ENCODE measurements at regions not wholly inside any gene's neighbourhood (a gene's known extent, or its start where the extent isn't known, plus 50 kb on each side); places are given as distances from the start of the nearest gene placed in this dataset.

DNA sequence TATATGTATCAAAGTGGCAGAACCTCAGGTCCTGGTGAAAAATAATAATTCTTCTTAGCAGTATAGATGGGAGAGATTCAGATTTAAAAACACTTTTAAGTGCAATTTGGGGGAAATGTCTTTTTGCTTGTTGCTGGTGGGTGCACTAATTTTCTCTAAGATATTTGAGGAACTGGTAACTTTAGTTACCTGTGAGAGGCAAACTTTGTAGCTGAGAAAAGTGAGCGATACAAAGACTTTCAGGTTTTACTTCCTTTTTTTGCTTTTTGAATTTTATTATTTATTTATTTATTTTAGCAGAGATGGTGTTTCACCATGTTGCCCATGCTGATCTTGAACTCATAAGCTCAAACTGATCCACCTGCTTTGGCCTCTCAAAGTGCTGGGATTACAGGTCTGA is 303.1 kb upstream of the PTGER4 start:
- Histone ChIP-seq H3K27ac (no peak overlapping the region), H3K4me1 (peaks cover 2% of the 10 kb centered on the region; the same call in 2 of the 3 replicates), H3K4me3 (no peak overlapping the region), H3K9me3 (no peaks in the 10 kb centered on the region), H3K4me2 (no peak overlapping the region)
- ChIA-PET CTCF (no interaction called here), POLR2A (interaction anchor here (0.6 kb wide), 1 partner anchor 51 kb away, joined by 3 read pairs; no protein-coding TSS in a partner anchor)
- FAIRE-seq (no peak), DNase-seq (ENCODE audit: low read depth in 1 of 2, low spot score in 1 of 2) (no peak), ATAC-seq (no peak)
- TF ChIP-seq, protein P1, sequence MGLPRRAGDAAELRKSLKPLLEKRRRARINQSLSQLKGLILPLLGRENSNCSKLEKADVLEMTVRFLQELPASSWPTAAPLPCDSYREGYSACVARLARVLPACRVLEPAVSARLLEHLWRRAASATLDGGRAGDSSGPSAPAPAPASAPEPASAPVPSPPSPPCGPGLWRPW (IDR thresholded peaks at IDR 0.05) = no peak
- TF ChIP-seq MAZ (IDR thresholded peaks at IDR 0.05; ENCODE audit: borderline replicate concordance, low read depth, low read length) = no peak
- TF ChIP-seq FOXS1 (CRISPR knock-in tag; IDR thresholded peaks at IDR 0.05) = no peak
- no peak for TF ChIP-seq KDM1A (IDR thresholded peaks at IDR 0.05; ENCODE audit: low read depth)
- TF ChIP-seq ZSCAN20 (CRISPR knock-in tag; IDR thresholded peaks at IDR 0.05) = no peak
- TF ChIP-seq CBX8 (IDR thresholded peaks at IDR 0.05) = no peak
- TF ChIP-seq ESRRA (IDR thresholded peaks at IDR 0.05; ENCODE audit: borderline replicate concordance, low read length) = no peak
- TF ChIP-seq MYC (IDR thresholded peaks at IDR 0.05; ENCODE audit: borderline replicate concordance, low read length) = no peak
- TF ChIP-seq ZNF302 (CRISPR knock-in tag; IDR thresholded peaks at IDR 0.05) = no peak
- TF ChIP-seq RAD21 (conservative IDR thresholded peaks at IDR 0.05 in 1 of 2, IDR thresholded peaks at IDR 0.05 in 1 of 2) = no peak
- TF ChIP-seq, protein P2, sequence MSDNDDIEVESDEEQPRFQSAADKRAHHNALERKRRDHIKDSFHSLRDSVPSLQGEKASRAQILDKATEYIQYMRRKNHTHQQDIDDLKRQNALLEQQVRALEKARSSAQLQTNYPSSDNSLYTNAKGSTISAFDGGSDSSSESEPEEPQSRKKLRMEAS (IDR thresholded peaks at IDR 0.05) = no peak
- TF ChIP-seq CHD2 (IDR thresholded peaks at IDR 0.05; ENCODE audit: low read length, partially characterized antibody) = no peak
- no peak for TF ChIP-seq TP53 (CRISPR knock-in tag; IDR thresholded peaks at IDR 0.05)
- no peak for TF ChIP-seq BHLHE40 (IDR thresholded peaks at IDR 0.05; ENCODE audit: low read depth, low read length)
- no peak for TF ChIP-seq CHD4 (IDR thresholded peaks at IDR 0.05; ENCODE audit: borderline replicate concordance)
- no peak for TF ChIP-seq RNF2 (IDR thresholded peaks at IDR 0.05; ENCODE audit: borderline replicate concordance, low read depth)
- TF ChIP-seq ZC3H11A (IDR thresholded peaks at IDR 0.05) = no peak
- TF ChIP-seq FOSL2 (IDR thresholded peaks at IDR 0.05) = no peak
- TF ChIP-seq FOSL2 (CRISPR knock-in tag; IDR thresholded peaks at IDR 0.05) = no peak
- TF ChIP-seq, protein P3, sequence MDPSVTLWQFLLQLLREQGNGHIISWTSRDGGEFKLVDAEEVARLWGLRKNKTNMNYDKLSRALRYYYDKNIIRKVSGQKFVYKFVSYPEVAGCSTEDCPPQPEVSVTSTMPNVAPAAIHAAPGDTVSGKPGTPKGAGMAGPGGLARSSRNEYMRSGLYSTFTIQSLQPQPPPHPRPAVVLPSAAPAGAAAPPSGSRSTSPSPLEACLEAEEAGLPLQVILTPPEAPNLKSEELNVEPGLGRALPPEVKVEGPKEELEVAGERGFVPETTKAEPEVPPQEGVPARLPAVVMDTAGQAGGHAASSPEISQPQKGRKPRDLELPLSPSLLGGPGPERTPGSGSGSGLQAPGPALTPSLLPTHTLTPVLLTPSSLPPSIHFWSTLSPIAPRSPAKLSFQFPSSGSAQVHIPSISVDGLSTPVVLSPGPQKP (IDR thresholded peaks at IDR 0.05; ENCODE audit: low read depth, low read length) = no peak
- WGBS (ENCODE audit: missing lambda C conversion rate) = 98% methylated on average over 1 of the region's 1 CpG

DNA sequence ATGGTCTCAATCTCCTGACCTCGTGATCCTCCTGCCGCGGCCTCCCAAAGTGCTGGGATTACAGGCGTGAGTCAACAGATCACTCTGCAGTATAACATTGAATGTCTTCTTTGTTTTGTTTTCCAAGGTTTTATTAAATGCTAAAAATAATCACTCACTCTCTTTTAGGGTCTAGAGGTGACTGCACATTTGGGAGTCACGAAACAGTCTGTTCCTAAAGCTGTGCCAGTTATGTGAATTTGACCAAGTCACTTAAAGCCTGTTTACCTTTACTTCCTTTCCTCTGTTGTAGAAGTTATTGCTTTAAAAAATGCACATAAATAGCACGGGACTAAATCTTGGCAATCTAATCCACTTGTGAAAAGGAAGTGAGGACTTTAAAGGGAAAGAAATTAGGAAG is 304.9 kb upstream of the PTGER4 start:
- WGBS (ENCODE audit: missing lambda C conversion rate) = 58% methylated on average over 6 of the region's 6 CpGs
- no peak overlapping the region for H3K4me3 ChIP-seq
- ChIA-PET CTCF (no interaction called here), POLR2A (no interaction called here)
- ATAC-seq = no peak
- H3K9me3 ChIP-seq = no peaks in the 10 kb centered on the region
- no peaks in the 10 kb centered on the region for H3K4me1 ChIP-seq
- no peak overlapping the region for H3K4me2 ChIP-seq
- no peak for DNase-seq (ENCODE audit: low read depth in 1 of 2, low spot score in 1 of 2)
- no peak overlapping the region for H3K27ac ChIP-seq
- TF ChIP-seq RFX5 (IDR thresholded peaks at IDR 0.05) = no peak
- TF ChIP-seq FOSL2 (IDR thresholded peaks at IDR 0.05) = no peak
- TF ChIP-seq FOSL2 (CRISPR knock-in tag; IDR thresholded peaks at IDR 0.05) = no peak
- no peak for TF ChIP-seq MAZ (IDR thresholded peaks at IDR 0.05; ENCODE audit: borderline replicate concordance, low read depth, low read length)
- TF ChIP-seq FOXS1 (CRISPR knock-in tag; IDR thresholded peaks at IDR 0.05) = no peak
- TF ChIP-seq JUN (IDR thresholded peaks at IDR 0.05) = no peak
- TF ChIP-seq HEYL (CRISPR knock-in tag; IDR thresholded peaks at IDR 0.05) = no peak
- no peak for TF ChIP-seq RARB (CRISPR knock-in tag; IDR thresholded peaks at IDR 0.05)
- no peak for TF ChIP-seq JUNB (IDR thresholded peaks at IDR 0.05)
- no peak for TF ChIP-seq ZFP36 (IDR thresholded peaks at IDR 0.05; ENCODE audit: borderline replicate concordance, partially characterized antibody)
- TF ChIP-seq EP300 (IDR thresholded peaks at IDR 0.05) = no peak
- no peak for TF ChIP-seq ZSCAN20 (CRISPR knock-in tag; IDR thresholded peaks at IDR 0.05)
- no peak for TF ChIP-seq POLR2AphosphoS2 (conservative IDR thresholded peaks at IDR 0.05; ENCODE audit: low read length)
- TF ChIP-seq, protein P4, sequence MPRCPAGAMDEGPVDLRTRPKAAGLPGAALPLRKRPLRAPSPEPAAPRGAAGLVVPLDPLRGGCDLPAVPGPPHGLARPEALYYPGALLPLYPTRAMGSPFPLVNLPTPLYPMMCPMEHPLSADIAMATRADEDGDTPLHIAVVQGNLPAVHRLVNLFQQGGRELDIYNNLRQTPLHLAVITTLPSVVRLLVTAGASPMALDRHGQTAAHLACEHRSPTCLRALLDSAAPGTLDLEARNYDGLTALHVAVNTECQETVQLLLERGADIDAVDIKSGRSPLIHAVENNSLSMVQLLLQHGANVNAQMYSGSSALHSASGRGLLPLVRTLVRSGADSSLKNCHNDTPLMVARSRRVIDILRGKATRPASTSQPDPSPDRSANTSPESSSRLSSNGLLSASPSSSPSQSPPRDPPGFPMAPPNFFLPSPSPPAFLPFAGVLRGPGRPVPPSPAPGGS (IDR thresholded peaks at IDR 0.05) = no peak
- TF ChIP-seq, protein P5, sequence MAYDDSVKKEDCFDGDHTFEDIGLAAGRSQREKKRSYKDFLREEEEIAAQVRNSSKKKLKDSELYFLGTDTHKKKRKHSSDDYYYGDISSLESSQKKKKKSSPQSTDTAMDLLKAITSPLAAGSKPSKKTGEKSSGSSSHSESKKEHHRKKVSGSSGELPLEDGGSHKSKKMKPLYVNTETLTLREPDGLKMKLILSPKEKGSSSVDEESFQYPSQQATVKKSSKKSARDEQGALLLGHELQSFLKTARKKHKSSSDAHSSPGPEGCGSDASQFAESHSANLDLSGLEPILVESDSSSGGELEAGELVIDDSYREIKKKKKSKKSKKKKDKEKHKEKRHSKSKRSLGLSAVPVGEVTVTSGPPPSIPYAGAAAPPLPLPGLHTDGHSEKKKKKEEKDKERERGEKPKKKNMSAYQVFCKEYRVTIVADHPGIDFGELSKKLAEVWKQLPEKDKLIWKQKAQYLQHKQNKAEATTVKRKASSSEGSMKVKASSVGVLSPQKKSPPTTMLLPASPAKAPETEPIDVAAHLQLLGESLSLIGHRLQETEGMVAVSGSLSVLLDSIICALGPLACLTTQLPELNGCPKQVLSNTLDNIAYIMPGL (CRISPR knock-in tag; IDR thresholded peaks at IDR 0.05; ENCODE audit: borderline replicate concordance) = no peak
- no peak for TF ChIP-seq TP53 (CRISPR knock-in tag; IDR thresholded peaks at IDR 0.05)
- FAIRE-seq = no peak
